ENCODE measurements at regions not wholly inside any gene's neighbourhood (a gene's known extent, or its start where the extent isn't known, plus 50 kb on each side); places are given as distances from the start of the nearest gene placed in this dataset.

- Mint-ChIP-seq H3K4me3 (no peak overlapping the region), H3K4me1 (peaks cover 30% of the 10 kb centered on the region), H3K36me3 (no peaks in the 10 kb centered on the region), H3K27me3 (ENCODE audit: low read depth) (no peaks in the 10 kb centered on the region), H3K27ac (no peak overlapping the region), H3K9me3 (no peaks in the 10 kb centered on the region)
- DNase-seq (ENCODE audit: low spot score) (no peak), ATAC-seq (peak; percentile 81)
- ChIA-PET CTCF (interaction anchor here (1.8 kb wide), 1 partner anchor 50 kb away, joined by 4 read pairs; no protein-coding TSS in a partner anchor), POLR2A (no interaction called here)
- TF ChIP-seq JAZF1 (CRISPR knock-in tag; IDR thresholded peaks at IDR 0.05), result no peak
These were observed 87.1 kb upstream of the HDAC9 start for GRCh38 chr7:18408461-18408860.

GRCh38 chr7:18408868-18409267 is 86.7 kb upstream of the HDAC9 start:
- Mint-ChIP-seq H3K9me3 (no peaks in the 10 kb centered on the region), H3K36me3 (no peaks in the 10 kb centered on the region), H3K27me3 (ENCODE audit: low read depth) (no peaks in the 10 kb centered on the region), H3K4me1 (peaks cover 30% of the 10 kb centered on the region), H3K4me3 (no peak overlapping the region), H3K27ac (no peak overlapping the region)
- TF ChIP-seq FOXP1 (CRISPR knock-in tag; IDR thresholded peaks at IDR 0.05; ENCODE audit: borderline replicate concordance) (no peak), NR3C1 (CRISPR knock-in tag; conservative IDR thresholded peaks at IDR 0.05; ENCODE audit: low read depth) (no peak), SP1 (CRISPR knock-in tag; conservative IDR thresholded peaks at IDR 0.05) (no peak), CDX4 (CRISPR knock-in tag; IDR thresholded peaks at IDR 0.05; ENCODE audit: borderline replicate concordance) (no peak), SOX15 (CRISPR knock-in tag; IDR thresholded peaks at IDR 0.05) (no peak), STAT6 (CRISPR knock-in tag; conservative IDR thresholded peaks at IDR 0.05; ENCODE audit: low read depth) (no peak), ZNF219 (CRISPR knock-in tag; IDR thresholded peaks at IDR 0.05; ENCODE audit: borderline replicate concordance) (no peak), JUN (CRISPR knock-in tag; IDR thresholded peaks at IDR 0.05) (no peak), HMGXB4 (CRISPR knock-in tag; IDR thresholded peaks at IDR 0.05) (no peak), TP53 (CRISPR knock-in tag; IDR thresholded peaks at IDR 0.05) (no peak), KAT7 (CRISPR knock-in tag; IDR thresholded peaks at IDR 0.05; ENCODE audit: borderline replicate concordance) (no peak), IRF1 (CRISPR knock-in tag; IDR thresholded peaks at IDR 0.05) (no peak), ATF3 (CRISPR knock-in tag; conservative IDR thresholded peaks at IDR 0.05) (no peak), ZNF396 (CRISPR knock-in tag; IDR thresholded peaks at IDR 0.05; ENCODE audit: borderline replicate concordance) (no peak), ZNF423 (CRISPR knock-in tag; IDR thresholded peaks at IDR 0.05) (no peak), SMAD4 (CRISPR knock-in tag; IDR thresholded peaks at IDR 0.05) (no peak)
- ATAC-seq (no peak), DNase-seq (ENCODE audit: low spot score) (no peak)
- ChIA-PET CTCF (interaction anchor here (1.8 kb wide), 1 partner anchor 51 kb away, joined by 4 read pairs; no protein-coding TSS in a partner anchor), POLR2A (no interaction called here)

GRCh38 chr7:18413447-18413846 is 82.1 kb upstream of the HDAC9 start:
- no peak for DNase-seq (ENCODE audit: low spot score)
- Mint-ChIP-seq H3K4me1 (peaks cover 16% of the 10 kb centered on the region), H3K9me3 (no peaks in the 10 kb centered on the region), H3K27ac (no peak overlapping the region), H3K4me3 (no peak overlapping the region), H3K36me3 (no peaks in the 10 kb centered on the region), H3K27me3 (ENCODE audit: low read depth) (no peaks in the 10 kb centered on the region)
- no peak for ATAC-seq
- POLR2A ChIA-PET, result no interaction called here
- CTCF ChIA-PET, result interaction anchor here (0.6 kb wide), 1 partner anchor 52 kb away, joined by 3 read pairs; no protein-coding TSS in a partner anchor
- no peak for TF ChIP-seq ATF6 (CRISPR knock-in tag; IDR thresholded peaks at IDR 0.05)
- TF ChIP-seq SOX15 (CRISPR knock-in tag; IDR thresholded peaks at IDR 0.05), result no peak
- no peak for TF ChIP-seq USF1 (CRISPR knock-in tag; IDR thresholded peaks at IDR 0.05)
- TF ChIP-seq ESRRA (CRISPR knock-in tag; IDR thresholded peaks at IDR 0.05; ENCODE audit: borderline replicate concordance), result no peak
- no peak for TF ChIP-seq TP53 (CRISPR knock-in tag; IDR thresholded peaks at IDR 0.05)
- TF ChIP-seq ZNF512 (CRISPR knock-in tag; IDR thresholded peaks at IDR 0.05; ENCODE audit: borderline replicate concordance), result no peak
- TF ChIP-seq CREM (CRISPR knock-in tag; IDR thresholded peaks at IDR 0.05), result no peak
